Lung (tissue), 11 donors: ENCODE measurements at regions not wholly inside any gene's neighbourhood (a gene's known extent, or its start where the extent isn't known, plus 50 kb on each side); places are given as distances from the start of the nearest gene placed in this dataset.

Experiments used
- ATAC-seq: fragments of 200-7000 bp; cut with Tn5 transposase; one replicate; pipeline ENCODE4 v1.9.1; 2020; ENCODE audit warnings: moderate number of reproducible peaks; ENCODE audit not compliant: insufficient read depth, low FRiP score
- DNase-seq, 3 donors: peaks; one replicate each; pipeline ENCODE4 v3.0.0-alpha.2; 2013 to 2017
- H3K27ac ChIP-seq, 2 donors: one replicate each; pipeline ENCODE4 v1.5.1; 2013; ENCODE audit warnings: mild to moderate bottlenecking in 2 of 2, moderate library complexity in 2 of 2, control low read depth in 1 of 2, inconsistent platforms in 1 of 2, low read depth in 1 of 2, low read length in 1 of 2
- H3K27me3 ChIP-seq, 3 donors: one replicate each; pipeline ENCODE4 v1.5.1; 2013; ENCODE audit warnings: low read length in 2 of 3; ENCODE audit not compliant: control insufficient read depth in 3 of 3, insufficient read depth in 3 of 3
- H3K36me3 ChIP-seq, 4 donors: one replicate each; pipeline ENCODE4 v1.5.1; 2013; ENCODE audit warnings: low read length in 4 of 4, mild to moderate bottlenecking in 1 of 4, moderate library complexity in 1 of 4; ENCODE audit not compliant: control insufficient read depth in 4 of 4, insufficient read depth in 4 of 4
- H3K4me1 ChIP-seq, 5 donors: one replicate each; pipeline ENCODE4 v1.5.1; 2013; ENCODE audit warnings: low read length in 5 of 5, mild to moderate bottlenecking in 2 of 5, moderate library complexity in 1 of 5; ENCODE audit not compliant: control insufficient read depth in 5 of 5, insufficient read depth in 5 of 5
- H3K4me3 ChIP-seq: one replicate; pipeline ENCODE4 v1.5.1; 2013; ENCODE audit warnings: mild to moderate bottlenecking, control low read depth, moderate library complexity
- H3K9ac ChIP-seq, 2 donors: one replicate each; pipeline ENCODE4 v1.5.1; 2013; ENCODE audit warnings: low read length in 2 of 2, control low read depth in 1 of 2; ENCODE audit not compliant: insufficient read depth in 1 of 2
- H3K9me3 ChIP-seq, 4 donors: one replicate each; pipeline ENCODE4 v1.5.1; 2013; ENCODE audit warnings: low read length in 3 of 4, mild to moderate bottlenecking in 1 of 4, moderate library complexity in 1 of 4; ENCODE audit not compliant: control insufficient read depth in 4 of 4, insufficient read depth in 3 of 4
- CTCF ChIP-seq: IDR thresholded peaks from 2 replicates; pipeline ENCODE4 v1.5.1; 2012; ENCODE audit warnings: mild to moderate bottlenecking; ENCODE audit errors: control extremely low read depth, extremely low read depth
- WGBS, 2 donors: extraction: QIAGEN DNeasy Blood & Tissue Kit; methylation state at CpG; one replicate each; pipeline ENCODE4 v1.1.7; 2013; 5-methylcytosine and 5-hydroxymethylcytosine counted together
- donor health status: control.
- donor health status: control.
- donor health status: Bipolar disorder and iron deficiency.
- donor health status: healthy.
- donor health status: DM: yes; HTN: yes; CAD: no.

- no peak for TF ChIP-seq CTCF
- WGBS, 2 donors = 88 to 94% methylated on average over 3 of the region's 3 CpGs
- no peaks in the 10 kb centered on the region for H3K27me3 ChIP-seq
- no peak overlapping the region for H3K27ac ChIP-seq
- peaks cover 0 to 1% (median 0%) of the 10 kb centered on the region in 4 donors for H3K9me3 ChIP-seq
- no peak overlapping the region for H3K9ac ChIP-seq
- H3K4me1 ChIP-seq = no peaks in the 10 kb centered on the region
- no peaks in the 10 kb centered on the region for H3K36me3 ChIP-seq
- ATAC-seq (no peak), DNase-seq (no peak)
- no peak overlapping the region for H3K4me3 ChIP-seq
These were observed 320.4 kb downstream of the RPS6KC1 start for GRCh38 chr1:213371525-213371846.

- Histone ChIP-seq H3K27me3 (no peaks in the 10 kb centered on the region), H3K4me1 (no peaks in the 10 kb centered on the region), H3K4me3 (no peak overlapping the region), H3K36me3 (no peaks in the 10 kb centered on the region), H3K9me3 (peaks cover 0 to 1% (median 0%) of the 10 kb centered on the region in 4 donors), H3K9ac (no peak overlapping the region), H3K27ac (no peak overlapping the region)
- ATAC-seq (no peak), DNase-seq (no peak)
- TF ChIP-seq CTCF = no peak
- WGBS, 2 donors = 87 to 88% methylated on average over 9 of the region's 9 CpGs
These were observed 321.0 kb downstream of the RPS6KC1 start for GRCh38 chr1:213371847-213372619.

- Histone ChIP-seq H3K27ac (no peak overlapping the region), H3K4me1 (no peaks in the 10 kb centered on the region), H3K36me3 (no peaks in the 10 kb centered on the region), H3K27me3 (no peaks in the 10 kb centered on the region), H3K9me3 (peaks cover 0 to 1% (median 0%) of the 10 kb centered on the region in 4 donors), H3K9ac (no peak overlapping the region), H3K4me3 (no peak overlapping the region)
- no peak for TF ChIP-seq CTCF
- DNase-seq (peak; percentile 81), ATAC-seq (no peak)
- 30% methylated on average over 5 of the region's 5 CpGs for WGBS, 2 donors
These were observed 323.3 kb downstream of the RPS6KC1 start for GRCh38 chr1:213374369-213374768.

GRCh38 chr1:213375002-213375401, 324.0 kb downstream of the RPS6KC1 start:
- H3K27ac ChIP-seq = no peak overlapping the region
- no peaks in the 10 kb centered on the region for H3K4me1 ChIP-seq
- no peaks in the 10 kb centered on the region for H3K36me3 ChIP-seq
- H3K9ac ChIP-seq = no peak overlapping the region
- no peaks in the 10 kb centered on the region for H3K27me3 ChIP-seq
- no peak for TF ChIP-seq CTCF
- no peak overlapping the region for H3K4me3 ChIP-seq
- WGBS, 2 donors = 93 to 97% methylated on average over 4 of the region's 4 CpGs
- H3K9me3 ChIP-seq = peaks cover 0 to 1% (median 0%) of the 10 kb centered on the region in 4 donors
- DNase-seq (no peak), ATAC-seq (no peak)
